B cell (primary cell): ENCODE measurements at regions not wholly inside any gene's neighbourhood (a gene's known extent, or its start where the extent isn't known, plus 50 kb on each side); places are given as distances from the start of the nearest gene placed in this dataset.

ENCODE experiments used
- ATAC-seq: fragments of 200-7000 bp; cut with Tn5 transposase; one replicate; pipeline ENCODE4 v1.10.0; 2021; ENCODE audit warnings: low read depth, mild to moderate bottlenecking, moderate number of reproducible peaks, moderate library complexity
- CTCF ChIA-PET: fragments of 350-600 bp; sonication (Branson Sonifier 250); formaldehyde crosslinking; loops from one replicate; lab custom pipeline; 2021; ENCODE audit warnings: antibody characterized with exemption, inconsistent platforms; lab: Charles Lee
- POLR2A ChIA-PET: fragments of 350-600 bp; sonication (Branson Sonifier 250); formaldehyde crosslinking; loops from one replicate; lab custom pipeline; 2021; ENCODE audit warnings: antibody characterized with exemption; lab: Charles Lee
- DNase-seq: peaks from one replicate; pipeline ENCODE4 v3.0.0; 2013
- H2AFZ ChIP-seq: 2 replicates; pipeline ENCODE4 v1.6.1; 2012; ENCODE audit warnings: mild to moderate bottlenecking, low read depth, low read length; ENCODE audit not compliant: insufficient read depth, poor library complexity, severe bottlenecking
- H3K27ac ChIP-seq, 2 donors: 1 replicate in 1 of 2; 2 replicates in 1 of 2; pipeline ENCODE4 v1.5.1; 2012 to 2013; ENCODE audit warnings: low read length in 2 of 2, mild to moderate bottlenecking in 2 of 2, moderate library complexity in 1 of 2
- H3K27me3 ChIP-seq, 4 experiments: fragments of 200-600 bp in 1 of 4; sonication (generic) in 1 of 4; replicated peaks in 1 of 4; 1 replicate in 2 of 4; 2 replicates in 2 of 4; pipeline versions ENCODE4 v1.6.1 to v1.7.0; 2013 to 2016; ENCODE audit warnings: low read length in 3 of 4, mild to moderate bottlenecking in 2 of 4, mixed read lengths in 1 of 4, moderate library complexity in 1 of 4; ENCODE audit not compliant: insufficient read depth in 4 of 4, control insufficient read depth in 3 of 4; ENCODE audit errors: control extremely low read depth in 1 of 4
- H3K36me3 ChIP-seq, 2 experiments: replicated peaks in 1 of 2; 1 replicate in 1 of 2; 2 replicates in 1 of 2; pipeline versions ENCODE4 v1.6.1 to v1.7.1; 2013; ENCODE audit warnings: low read length in 1 of 2; ENCODE audit not compliant: insufficient read depth in 2 of 2, control insufficient read depth in 1 of 2; ENCODE audit errors: control extremely low read depth in 1 of 2, extremely low read depth in 1 of 2
- H3K4me1 ChIP-seq, 2 donors: fragments of 200-600 bp in 1 of 2; sonication (generic) in 1 of 2; 1 replicate in 1 of 2; 2 replicates in 1 of 2; pipeline versions ENCODE4 v1.5.1 to v1.6.1; 2013 to 2017; ENCODE audit warnings: low read length in 2 of 2; ENCODE audit not compliant: control insufficient read depth in 2 of 2, insufficient read depth in 2 of 2
- H3K4me2 ChIP-seq: replicated peaks from 2 replicates; pipeline ENCODE3; 2012; ENCODE audit warnings: mild to moderate bottlenecking, low read depth, low read length; ENCODE audit not compliant: poor library complexity, severe bottlenecking
- H3K4me3 ChIP-seq, 5 experiments: fragments of 200-600 bp in 1 of 5; sonication (generic) in 1 of 5; 1 replicate in 3 of 5; 2 replicates in 2 of 5; pipeline versions ENCODE4 v1.5.1 to v1.7.0; 2011 to 2016; ENCODE audit warnings: low read length in 4 of 5, mild to moderate bottlenecking in 4 of 5, low read depth in 2 of 5, control low read depth in 1 of 5, moderate library complexity in 1 of 5; ENCODE audit not compliant: insufficient read depth in 1 of 5; ENCODE audit errors: control extremely low read depth in 1 of 5, extremely low read depth in 1 of 5
- H3K79me2 ChIP-seq: fragments of 200-600 bp; sonication (generic); one replicate; pipeline ENCODE4 v1.6.0; 2016; ENCODE audit warnings: low read length; ENCODE audit not compliant: control insufficient read depth, insufficient read depth
- H3K9ac ChIP-seq: fragments of 200-600 bp; sonication (generic); 2 replicates; pipeline ENCODE4 v1.6.1; 2017; ENCODE audit warnings: mild to moderate bottlenecking, low read length, moderate library complexity
- H3K9me3 ChIP-seq, 3 donors: one replicate each; pipeline versions ENCODE4 v1.6.1 to v1.7.1; 2013; ENCODE audit warnings: low read length in 2 of 3; ENCODE audit not compliant: control insufficient read depth in 2 of 3, insufficient read depth in 1 of 3; ENCODE audit errors: control extremely low read depth in 1 of 3
- H4K20me1 ChIP-seq: 2 replicates; pipeline ENCODE4 v1.6.0; 2012; ENCODE audit warnings: mild to moderate bottlenecking, low read length; ENCODE audit not compliant: insufficient read depth, control insufficient read depth, poor library complexity, severe bottlenecking
- H3K27ac Mint-ChIP-seq: one replicate; pipeline ENCODE4 v1.8.0; 2021; ENCODE audit warnings: mixed read lengths
- H3K27me3 Mint-ChIP-seq: one replicate; pipeline ENCODE4 v1.8.0; 2021; ENCODE audit warnings: mixed read lengths
- H3K4me1 Mint-ChIP-seq: one replicate; pipeline ENCODE4 v1.8.0; 2021; ENCODE audit warnings: mixed read lengths
- H3K4me3 Mint-ChIP-seq: one replicate; pipeline ENCODE4 v1.8.0; 2021; ENCODE audit warnings: mixed read lengths
- H3K9me3 Mint-ChIP-seq: one replicate; pipeline ENCODE4 v1.8.0; 2022; ENCODE audit warnings: mixed read lengths; ENCODE audit not compliant: insufficient read depth
- EZH2 ChIP-seq: IDR thresholded peaks from 2 replicates; pipeline ENCODE4 v1.6.1; 2012; ENCODE audit warnings: borderline replicate concordance, low read depth, mild to moderate bottlenecking, moderate library complexity, low read length; ENCODE audit not compliant: insufficient read depth, poor library complexity, severe bottlenecking
- WGBS: methylation state at CpG from one replicate; pipeline ENCODE4 v1.1.5; 2013; ENCODE audit warnings: missing lambda C conversion rate; ENCODE audit not compliant: insufficient coverage; 5-methylcytosine and 5-hydroxymethylcytosine counted together
- intact Hi-C: fragments of 100-400 bp; cut with micrococcal nuclease; formaldehyde crosslinking; loops from one replicate; pipeline ENCODE4 v1.10.0; 2022
- TF ChIP-seq, protein P1 (sequence below): fragments of 200-600 bp; IDR thresholded peaks from one replicate; pipeline ENCODE4 v1.8.0; 2022; ENCODE audit warnings: antibody characterized with exemption, mild to moderate bottlenecking

DNA sequence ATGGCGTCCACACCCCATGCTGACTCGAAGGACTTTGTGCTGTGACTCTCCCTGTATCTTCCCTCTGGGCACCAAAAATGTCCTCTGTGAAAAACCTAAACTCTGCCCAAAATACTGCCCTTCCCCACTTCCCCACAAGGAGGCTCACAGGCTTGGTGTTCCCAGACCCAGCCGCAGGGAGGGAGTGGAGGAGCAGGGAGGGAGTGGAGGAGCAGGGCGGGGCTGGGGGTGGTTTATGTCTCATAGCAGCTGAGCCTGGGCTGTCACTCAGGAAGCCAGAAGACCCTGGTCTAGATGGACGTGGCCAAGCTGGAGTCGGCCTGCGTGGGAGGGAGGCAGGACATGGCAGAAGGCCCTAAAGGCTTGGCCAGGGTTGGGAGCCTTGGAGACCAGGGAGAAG, 461.7 kb downstream of the PTPRU start:
- Mint-ChIP-seq H3K27ac (no peak overlapping the region), H3K4me1 (no peaks in the 10 kb centered on the region), H3K27me3 (peaks cover 12% of the 10 kb centered on the region), H3K9me3 (peaks cover 3% of the 10 kb centered on the region), H3K4me3 (no peak overlapping the region)
- H4K20me1 ChIP-seq: no peaks in the 10 kb centered on the region
- CTCF ChIA-PET: no interaction called here
- H2AFZ ChIP-seq: no peak overlapping the region
- POLR2A ChIA-PET: no interaction called here
- TF ChIP-seq EZH2: no peak
- TF ChIP-seq, protein P1, sequence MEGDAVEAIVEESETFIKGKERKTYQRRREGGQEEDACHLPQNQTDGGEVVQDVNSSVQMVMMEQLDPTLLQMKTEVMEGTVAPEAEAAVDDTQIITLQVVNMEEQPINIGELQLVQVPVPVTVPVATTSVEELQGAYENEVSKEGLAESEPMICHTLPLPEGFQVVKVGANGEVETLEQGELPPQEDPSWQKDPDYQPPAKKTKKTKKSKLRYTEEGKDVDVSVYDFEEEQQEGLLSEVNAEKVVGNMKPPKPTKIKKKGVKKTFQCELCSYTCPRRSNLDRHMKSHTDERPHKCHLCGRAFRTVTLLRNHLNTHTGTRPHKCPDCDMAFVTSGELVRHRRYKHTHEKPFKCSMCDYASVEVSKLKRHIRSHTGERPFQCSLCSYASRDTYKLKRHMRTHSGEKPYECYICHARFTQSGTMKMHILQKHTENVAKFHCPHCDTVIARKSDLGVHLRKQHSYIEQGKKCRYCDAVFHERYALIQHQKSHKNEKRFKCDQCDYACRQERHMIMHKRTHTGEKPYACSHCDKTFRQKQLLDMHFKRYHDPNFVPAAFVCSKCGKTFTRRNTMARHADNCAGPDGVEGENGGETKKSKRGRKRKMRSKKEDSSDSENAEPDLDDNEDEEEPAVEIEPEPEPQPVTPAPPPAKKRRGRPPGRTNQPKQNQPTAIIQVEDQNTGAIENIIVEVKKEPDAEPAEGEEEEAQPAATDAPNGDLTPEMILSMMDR: no peak
- no peaks in the 10 kb centered on the region for H3K79me2 ChIP-seq
- 69% methylated on average over 6 of the region's 7 CpGs for WGBS
- no peak overlapping the region for H3K4me3 ChIP-seq
- H3K36me3 ChIP-seq: no peaks in the 10 kb centered on the region
- no peak overlapping the region for H3K27ac ChIP-seq
- H3K4me1 ChIP-seq: no peaks in the 10 kb centered on the region
- peaks cover 0 to 5% (median 0%) of the 10 kb centered on the region in 4 experiments for H3K27me3 ChIP-seq
- H3K9me3 ChIP-seq: peaks cover 0 to 5% (median 0%) of the 10 kb centered on the region in 3 donors
- intact Hi-C loops: no loop called here
- no peak overlapping the region for H3K9ac ChIP-seq
- ATAC-seq: no peak
- H3K4me2 ChIP-seq: no peak overlapping the region
- no peak for DNase-seq

DNA sequence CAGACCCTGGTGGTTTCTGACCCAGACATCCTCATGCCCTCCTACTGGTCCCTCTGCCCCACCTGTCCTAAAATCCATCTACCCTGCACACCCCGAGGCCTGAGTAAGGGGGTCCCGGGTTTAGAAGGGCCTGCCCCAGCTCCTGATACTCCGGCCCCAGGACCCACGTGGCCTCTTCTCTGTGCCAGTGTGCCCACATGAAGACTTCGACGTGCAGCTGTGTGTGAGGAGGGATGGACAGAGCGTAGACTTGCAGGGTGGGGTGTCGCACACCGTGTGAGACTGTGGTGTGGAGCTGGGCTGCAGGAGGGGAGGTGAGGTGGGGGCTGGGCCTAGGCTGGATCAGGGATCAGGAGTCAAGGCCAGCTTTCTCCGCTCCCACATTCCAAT, 461.1 kb downstream of the PTPRU start:
- no peak for TF ChIP-seq EZH2
- TF ChIP-seq, protein P1: no peak
- POLR2A ChIA-PET: no interaction called here

More for the DNA sequence above, 461.1 kb downstream of the PTPRU start:
- no peaks in the 10 kb centered on the region for H4K20me1 ChIP-seq
- H3K9me3 Mint-ChIP-seq: peaks cover 3% of the 10 kb centered on the region
- peaks cover under 1% of the 10 kb centered on the region in 2 donors for H3K4me1 ChIP-seq
- no peak overlapping the region for H3K4me3 ChIP-seq
- ATAC-seq (no peak), DNase-seq (no peak)
- no peaks in the 10 kb centered on the region for H3K79me2 ChIP-seq
- no peak overlapping the region for H3K27ac Mint-ChIP-seq
- CTCF ChIA-PET: no interaction called here
- intact Hi-C loops: no loop called here
- H3K4me2 ChIP-seq: no peak overlapping the region
- H3K27me3 ChIP-seq: peaks cover 0 to 5% (median 0%) of the 10 kb centered on the region in 4 experiments
- H3K27ac ChIP-seq: no peak overlapping the region
- 94% methylated on average over 9 of the region's 10 CpGs for whole genome bisulfite sequencing
- no peak overlapping the region for H3K9ac ChIP-seq
- peaks cover 8% of the 10 kb centered on the region for H3K27me3 Mint-ChIP-seq
- no peaks in the 10 kb centered on the region for H3K36me3 ChIP-seq
- peaks cover 2% of the 10 kb centered on the region for H3K4me1 Mint-ChIP-seq
- H2AFZ ChIP-seq: no peak overlapping the region
- H3K9me3 ChIP-seq: peaks cover 0 to 5% (median 0%) of the 10 kb centered on the region in 3 donors
- H3K4me3 Mint-ChIP-seq: no peak overlapping the region
